GM12865 (cell line): ENCODE measurements at regions not wholly inside any gene's neighbourhood (a gene's known extent, or its start where the extent isn't known, plus 50 kb on each side); places are given as distances from the start of the nearest gene placed in this dataset.

Experiments used
- DNase-seq: peaks from one replicate; pipeline ENCODE4 v3.0.0; 2010; ENCODE audit warnings: low read depth
- H3K4me3 ChIP-seq: 2 replicates; pipeline ENCODE4 v1.5.1; 2011; ENCODE audit warnings: mild to moderate bottlenecking, low read depth, low read length, control low read depth
- TF ChIP-seq, protein P1 (sequence below): IDR thresholded peaks from 2 replicates; pipeline ENCODE4 v1.5.1; 2011; ENCODE audit warnings: low read length, control low read depth, low read depth, inconsistent platforms; ENCODE audit not compliant: insufficient read depth; ENCODE audit errors: missing control alignments

DNA sequence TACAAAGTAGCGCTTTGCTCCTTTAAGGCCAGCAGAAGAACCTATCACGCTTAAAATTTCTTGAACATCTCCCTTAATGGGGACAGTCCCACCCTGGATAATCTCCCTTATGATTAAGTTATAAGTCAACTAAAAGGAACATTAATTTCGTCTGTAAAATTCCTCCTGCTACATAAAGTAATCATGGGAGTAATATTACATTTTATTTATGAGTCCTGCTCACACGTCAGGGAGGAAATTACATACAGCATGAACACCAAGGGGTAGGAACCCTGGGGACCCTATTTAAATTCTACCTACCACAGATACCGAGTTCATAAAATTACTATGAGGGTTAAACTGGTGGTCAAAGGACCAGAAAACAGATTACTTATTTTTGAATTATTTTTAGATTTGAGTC lies 926.6 kb upstream of the MBL2 start:
- TF ChIP-seq, protein P1, sequence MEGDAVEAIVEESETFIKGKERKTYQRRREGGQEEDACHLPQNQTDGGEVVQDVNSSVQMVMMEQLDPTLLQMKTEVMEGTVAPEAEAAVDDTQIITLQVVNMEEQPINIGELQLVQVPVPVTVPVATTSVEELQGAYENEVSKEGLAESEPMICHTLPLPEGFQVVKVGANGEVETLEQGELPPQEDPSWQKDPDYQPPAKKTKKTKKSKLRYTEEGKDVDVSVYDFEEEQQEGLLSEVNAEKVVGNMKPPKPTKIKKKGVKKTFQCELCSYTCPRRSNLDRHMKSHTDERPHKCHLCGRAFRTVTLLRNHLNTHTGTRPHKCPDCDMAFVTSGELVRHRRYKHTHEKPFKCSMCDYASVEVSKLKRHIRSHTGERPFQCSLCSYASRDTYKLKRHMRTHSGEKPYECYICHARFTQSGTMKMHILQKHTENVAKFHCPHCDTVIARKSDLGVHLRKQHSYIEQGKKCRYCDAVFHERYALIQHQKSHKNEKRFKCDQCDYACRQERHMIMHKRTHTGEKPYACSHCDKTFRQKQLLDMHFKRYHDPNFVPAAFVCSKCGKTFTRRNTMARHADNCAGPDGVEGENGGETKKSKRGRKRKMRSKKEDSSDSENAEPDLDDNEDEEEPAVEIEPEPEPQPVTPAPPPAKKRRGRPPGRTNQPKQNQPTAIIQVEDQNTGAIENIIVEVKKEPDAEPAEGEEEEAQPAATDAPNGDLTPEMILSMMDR: no peak
- no peak for DNase-seq
- H3K4me3 ChIP-seq: no peak overlapping the region

DNA sequence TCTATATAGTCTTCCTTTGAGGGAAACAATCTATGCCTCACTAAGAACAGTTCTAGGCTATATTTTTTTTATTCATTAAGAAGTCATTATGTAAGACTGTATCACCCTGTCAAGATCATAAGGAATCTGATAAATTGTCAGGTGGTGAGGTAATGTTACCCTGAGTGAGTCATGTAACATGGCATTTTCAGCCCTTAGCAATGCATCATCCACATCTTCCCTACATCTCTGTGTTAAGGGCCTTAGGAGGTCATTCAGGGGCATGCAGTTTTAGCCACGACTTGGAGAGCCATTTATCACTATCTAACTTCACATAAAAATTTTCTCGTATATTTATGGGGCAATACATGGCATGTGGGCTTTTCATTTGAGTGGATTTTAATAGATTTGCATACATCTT lies 924.5 kb upstream of the MBL2 start:
- H3K4me3 ChIP-seq: no peak overlapping the region
- DNase-seq: no peak
- TF ChIP-seq, protein P1: no peak

DNA sequence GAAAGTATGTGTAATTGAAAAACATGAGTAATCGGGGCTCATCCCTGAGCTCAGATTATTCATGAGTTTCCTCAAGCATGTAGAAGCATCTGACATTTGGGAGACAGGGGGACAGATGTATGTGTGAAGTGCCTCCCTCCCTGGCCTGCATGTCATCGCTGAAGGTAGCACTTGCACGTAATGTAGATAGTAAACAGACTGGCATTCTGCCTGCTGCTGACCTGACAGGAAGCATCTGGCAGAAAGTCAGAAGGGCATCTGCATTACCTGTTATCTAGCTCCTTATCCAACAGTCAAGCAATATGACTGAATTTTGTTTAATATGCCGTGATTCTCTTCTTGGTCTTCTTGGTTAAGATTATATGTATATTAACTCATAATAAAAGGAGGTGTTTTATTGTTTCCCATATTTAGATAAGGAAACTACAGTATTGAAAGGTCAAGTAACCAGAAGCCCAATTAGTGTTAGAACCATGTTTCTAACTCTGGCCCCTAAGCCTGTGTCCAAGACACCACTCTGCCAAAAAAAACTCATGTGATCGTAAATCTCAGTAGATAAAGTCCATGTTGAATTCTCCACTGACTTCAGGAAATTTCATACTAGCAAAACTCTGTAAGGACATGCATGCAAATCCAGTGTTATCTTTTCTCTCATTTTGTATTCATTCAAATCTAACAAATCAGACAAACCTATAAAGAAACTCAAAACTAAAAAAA lies 918.1 kb upstream of the MBL2 start:
- DNase-seq: no peak
- TF ChIP-seq, protein P1: no peak
- H3K4me3 ChIP-seq: no peak overlapping the region

DNA sequence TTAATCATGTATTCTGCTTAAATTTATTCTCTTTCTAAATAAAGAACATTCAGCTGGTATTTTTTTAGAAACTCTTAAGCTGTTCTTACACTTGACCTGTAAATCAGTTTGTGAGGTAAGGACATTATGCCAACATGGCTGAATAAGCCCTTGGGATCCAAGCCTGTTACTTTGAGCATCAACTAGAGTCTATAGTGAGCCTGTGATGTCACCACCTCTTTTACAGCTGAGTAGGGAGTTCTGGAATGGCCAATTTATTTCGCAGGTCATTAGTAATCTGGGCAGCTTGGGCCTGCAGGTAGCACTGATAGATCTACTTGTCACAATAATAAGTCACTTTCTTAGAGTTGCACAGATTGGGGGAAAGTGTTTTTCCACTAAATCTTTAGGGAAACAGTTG lies 915.2 kb upstream of the MBL2 start:
- TF ChIP-seq, protein P1: no peak
- H3K4me3 ChIP-seq: no peak overlapping the region
- no peak for DNase-seq

GRCh38 chr10:53682885-53683284 lies 910.3 kb upstream of the MBL2 start:
- no peak overlapping the region for H3K4me3 ChIP-seq
- no peak for DNase-seq
- TF ChIP-seq, protein P1: no peak

DNA sequence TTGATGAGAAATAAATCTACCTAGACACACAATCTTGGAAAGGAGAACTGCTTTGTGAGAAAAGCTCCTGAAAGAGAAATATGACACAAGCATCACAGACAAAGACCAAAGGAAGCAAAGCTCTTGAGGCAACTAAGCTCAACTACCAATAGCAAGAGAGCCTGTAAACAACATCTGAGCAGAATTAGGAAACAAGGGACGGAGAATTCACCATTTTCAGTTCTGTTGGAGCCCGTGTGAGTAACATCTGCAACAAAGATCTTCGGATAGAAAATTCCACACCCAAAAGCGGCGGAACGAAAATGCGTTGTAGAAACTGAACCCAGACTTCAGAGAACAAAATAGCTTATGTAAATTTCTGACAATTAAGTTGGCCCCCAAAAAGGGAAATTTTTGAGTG lies 909.9 kb upstream of the MBL2 start:
- no peak overlapping the region for H3K4me3 ChIP-seq
- TF ChIP-seq, protein P1: no peak
- no peak for DNase-seq

- H3K4me3 ChIP-seq: no peak overlapping the region
- TF ChIP-seq, protein P1: no peak
- DNase-seq: no peak
These were observed 907.1 kb upstream of the MBL2 start for GRCh38 chr10:53679666-53680065.
